HUES64 (cell line): ENCODE measurements at regions not wholly inside any gene's neighbourhood (a gene's known extent, or its start where the extent isn't known, plus 50 kb on each side); places are given as distances from the start of the nearest gene placed in this dataset.
"Not testable (repeated sequence)": the region's sequence is repeated elsewhere in the genome, so short reads cannot be mapped to it uniquely, and the experiment has no call there.

ENCODE experiments used
- H3K27ac ChIP-seq: 2 replicates; pipeline ENCODE4 v1.7.0; 2013; ENCODE audit warnings: low read depth, low read length, inconsistent platforms
- H3K27me3 ChIP-seq: 2 replicates; pipeline ENCODE4 v1.6.1; 2013; ENCODE audit warnings: mild to moderate bottlenecking, low read length; ENCODE audit not compliant: insufficient read depth
- H3K36me3 ChIP-seq: 2 replicates; pipeline ENCODE4 v1.6.1; 2013; ENCODE audit warnings: mild to moderate bottlenecking, low read length; ENCODE audit not compliant: insufficient read depth
- H3K4me1 ChIP-seq: 2 replicates; pipeline ENCODE4 v1.6.1; 2013; ENCODE audit warnings: mild to moderate bottlenecking, low read length, moderate library complexity; ENCODE audit not compliant: insufficient read depth
- H3K4me3 ChIP-seq: 2 replicates; pipeline ENCODE4 v1.5.1; 2013; ENCODE audit warnings: mild to moderate bottlenecking, low read length, moderate library complexity
- H3K9ac ChIP-seq: 2 replicates; pipeline ENCODE4 v1.6.1; 2013; ENCODE audit warnings: mild to moderate bottlenecking, low read depth, low read length
- H3K9me3 ChIP-seq: 2 replicates; pipeline ENCODE4 v1.6.1; 2013; ENCODE audit warnings: low read depth, low read length; ENCODE audit not compliant: insufficient read depth
- WGBS: fragments of 150-250, 120-280 bp; methylation state at CpG from one replicate; pipeline ENCODE4 v1.1.7; 2013; ENCODE audit warnings: missing lambda C conversion rate; 5-methylcytosine and 5-hydroxymethylcytosine counted together

DNA sequence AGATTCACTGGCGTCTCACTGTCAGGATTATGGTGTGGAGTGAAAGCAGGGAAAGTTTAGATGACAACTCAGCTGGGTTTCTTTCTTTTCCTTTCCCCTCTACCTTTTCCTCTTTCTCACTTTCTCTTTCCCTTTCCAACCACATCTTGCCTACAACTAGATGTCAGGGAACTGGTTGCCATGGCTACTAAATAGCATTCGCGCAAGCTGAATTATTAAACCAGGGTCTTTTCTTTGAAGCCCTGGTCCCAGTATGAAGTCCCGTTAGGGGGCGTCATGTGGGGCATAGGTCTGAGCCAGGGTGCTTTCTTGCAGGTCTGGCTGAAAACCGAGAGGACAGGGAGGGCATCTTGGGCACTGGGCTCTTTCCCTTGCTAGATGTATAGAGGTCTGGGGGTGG lies 168.4 kb upstream of the CACNA1E start:
- Histone ChIP-seq H3K27me3 (peaks cover 62% of the 10 kb centered on the region), H3K9me3 (no peaks in the 10 kb centered on the region), H3K9ac (no peak overlapping the region), H3K4me3 (no peak overlapping the region), H3K27ac (no peak overlapping the region), H3K36me3 (no peaks in the 10 kb centered on the region), H3K4me1 (peaks cover 8% of the 10 kb centered on the region; the same call in 1 of the 2 replicates)
- WGBS, result 59% methylated on average over 6 of the region's 6 CpGs

DNA sequence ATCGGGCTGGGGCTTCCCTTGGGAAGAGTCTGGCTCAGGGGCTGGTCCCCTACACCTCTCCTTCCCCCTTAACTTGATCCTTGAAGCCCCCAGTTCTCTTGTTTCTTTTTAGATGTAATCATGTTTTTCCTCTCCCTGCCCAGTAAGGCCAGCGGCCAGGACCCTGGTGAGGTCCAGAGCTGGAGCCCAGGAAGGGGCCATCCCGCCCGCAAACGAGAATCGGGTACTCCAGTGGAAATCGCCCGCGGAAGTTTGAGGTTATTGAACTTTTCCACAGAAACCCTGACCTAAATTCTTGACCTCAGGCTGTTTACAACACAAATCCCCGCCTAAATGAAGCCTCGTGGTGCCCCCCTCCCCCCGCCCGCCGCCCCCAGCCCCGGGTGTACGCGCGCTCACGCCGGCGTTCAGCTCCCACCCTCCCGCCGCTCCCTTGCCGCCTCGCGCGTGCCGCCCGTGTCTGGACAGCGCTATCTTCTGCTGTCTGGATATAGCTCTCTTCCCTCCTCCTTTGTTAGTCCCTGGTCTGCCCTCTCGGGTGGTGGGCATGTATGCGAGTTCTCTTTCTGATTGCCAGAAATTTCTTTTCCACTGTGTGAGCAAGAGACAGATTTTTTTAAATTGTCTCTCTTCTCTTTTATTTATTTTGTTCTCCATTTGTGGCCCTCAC lies 165.9 kb upstream of the CACNA1E start:
- 9% methylated on average over 27 of the region's 32 CpGs for WGBS
- Histone ChIP-seq H3K27ac (no peak overlapping the region), H3K9ac (no peak overlapping the region), H3K4me1 (peaks cover 8% of the 10 kb centered on the region; the same call in 1 of the 2 replicates), H3K9me3 (no peaks in the 10 kb centered on the region), H3K36me3 (no peaks in the 10 kb centered on the region), H3K27me3 (peaks cover 84% of the 10 kb centered on the region), H3K4me3 (peak overlapping the region; percentile 58)

DNA sequence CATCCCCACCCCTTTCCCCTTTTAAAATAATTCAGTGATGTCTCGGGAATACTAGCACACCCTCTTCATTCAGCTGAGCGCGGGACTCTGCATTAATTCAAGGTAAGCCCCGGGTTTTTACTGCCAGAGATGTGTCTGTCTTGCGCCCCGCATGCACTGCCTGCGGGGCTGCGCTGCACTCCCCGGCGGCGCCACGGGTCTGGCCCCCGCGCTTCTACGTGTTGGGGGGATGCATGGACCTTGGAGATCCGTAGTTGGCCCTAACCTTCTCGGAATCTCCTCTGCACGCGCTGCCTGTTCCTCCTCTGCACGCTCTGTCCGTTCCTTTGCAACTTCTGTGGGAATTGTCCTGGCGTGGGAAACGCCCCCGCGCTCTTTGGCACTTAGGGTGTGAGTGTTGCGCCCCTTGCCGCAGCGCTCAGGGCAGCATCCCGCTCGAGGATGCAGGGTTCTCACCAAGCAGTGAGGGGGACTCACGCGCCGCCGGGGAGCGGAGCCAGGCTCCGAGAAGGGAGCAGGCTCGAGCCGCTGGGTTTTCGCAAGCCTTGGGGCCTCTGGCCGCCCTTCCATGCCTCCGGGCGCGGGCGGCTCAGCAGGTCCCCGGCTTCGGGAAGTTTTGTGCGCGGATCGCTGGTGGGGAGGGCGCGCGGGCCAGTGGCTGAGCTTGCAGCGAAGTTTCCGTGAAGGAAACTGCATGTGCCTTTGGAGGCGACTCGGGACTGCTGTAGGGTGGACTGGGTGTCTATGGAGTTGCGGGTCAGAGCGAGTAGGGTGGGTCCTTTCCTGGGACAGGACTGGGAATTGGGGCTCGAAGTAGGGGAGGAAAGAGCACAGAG lies 165.1 kb upstream of the CACNA1E start:
- H3K27ac ChIP-seq, result no peak overlapping the region
- H3K4me3 ChIP-seq, result peak overlapping the region; percentile 58
- no peaks in the 10 kb centered on the region for H3K36me3 ChIP-seq
- peaks cover 85% of the 10 kb centered on the region for H3K27me3 ChIP-seq
- no peaks in the 10 kb centered on the region for H3K9me3 ChIP-seq
- peaks cover 8% of the 10 kb centered on the region; the same call in 1 of the 2 replicates for H3K4me1 ChIP-seq
- 2% methylated on average over 59 of the region's 59 CpGs for WGBS
- H3K9ac ChIP-seq, result peak overlapping the region; percentile 1; the same call in 1 of the 2 replicates

DNA sequence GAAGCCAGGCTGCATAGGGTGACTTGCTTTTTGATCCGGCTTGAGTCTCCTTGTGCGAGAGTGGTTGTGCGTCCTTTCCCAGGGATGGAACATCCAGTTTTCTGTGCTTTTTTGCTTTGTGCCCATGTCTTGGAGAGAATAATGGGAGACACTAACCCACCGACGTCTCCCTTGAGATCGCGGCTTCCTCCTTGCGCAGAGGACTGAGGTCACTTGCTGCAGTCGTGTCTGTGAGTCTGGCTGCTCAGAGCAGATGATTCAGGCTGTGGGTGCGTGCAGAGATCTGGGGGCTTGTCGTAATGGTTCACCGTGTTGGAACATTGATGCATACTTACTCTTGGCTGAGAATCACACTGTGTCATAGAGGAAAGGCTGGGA lies 164.5 kb upstream of the CACNA1E start:
- no peaks in the 10 kb centered on the region for H3K36me3 ChIP-seq
- peaks cover 8% of the 10 kb centered on the region; the same call in 1 of the 2 replicates for H3K4me1 ChIP-seq
- H3K27ac ChIP-seq, result no peak overlapping the region
- peaks cover 84% of the 10 kb centered on the region for H3K27me3 ChIP-seq
- H3K9me3 ChIP-seq, result no peaks in the 10 kb centered on the region
- 22% methylated on average over 12 of the region's 12 CpGs for WGBS
- H3K4me3 ChIP-seq, result peak overlapping the region; percentile 58
- no peak overlapping the region for H3K9ac ChIP-seq

DNA sequence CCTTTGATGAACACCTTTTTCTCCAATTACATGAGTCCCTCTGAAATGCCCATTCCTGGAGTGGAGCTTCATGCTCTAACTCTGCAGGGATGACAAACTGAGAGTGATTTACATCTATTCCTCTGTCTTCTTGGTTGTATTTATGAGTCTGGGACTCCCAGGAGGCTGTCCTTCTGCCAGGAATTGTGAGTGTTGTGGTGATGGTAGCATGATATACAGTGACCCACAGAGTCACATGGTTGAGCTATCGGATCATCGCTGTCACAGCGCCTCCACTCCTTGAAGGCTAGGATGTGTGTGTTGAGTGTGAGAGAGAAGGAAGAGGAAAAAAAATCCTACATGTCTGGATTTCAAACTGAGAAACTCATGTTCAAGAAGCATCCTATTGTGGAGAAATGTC lies 163.4 kb upstream of the CACNA1E start:
- Histone ChIP-seq H3K9me3 (no peaks in the 10 kb centered on the region), H3K36me3 (no peaks in the 10 kb centered on the region), H3K4me1 (peaks cover 5% of the 10 kb centered on the region; the same call in 1 of the 2 replicates), H3K9ac (no peak overlapping the region), H3K27ac (no peak overlapping the region), H3K4me3 (no peak overlapping the region), H3K27me3 (peaks cover 76% of the 10 kb centered on the region)
- WGBS, result 88% methylated on average over 3 of the region's 3 CpGs

DNA sequence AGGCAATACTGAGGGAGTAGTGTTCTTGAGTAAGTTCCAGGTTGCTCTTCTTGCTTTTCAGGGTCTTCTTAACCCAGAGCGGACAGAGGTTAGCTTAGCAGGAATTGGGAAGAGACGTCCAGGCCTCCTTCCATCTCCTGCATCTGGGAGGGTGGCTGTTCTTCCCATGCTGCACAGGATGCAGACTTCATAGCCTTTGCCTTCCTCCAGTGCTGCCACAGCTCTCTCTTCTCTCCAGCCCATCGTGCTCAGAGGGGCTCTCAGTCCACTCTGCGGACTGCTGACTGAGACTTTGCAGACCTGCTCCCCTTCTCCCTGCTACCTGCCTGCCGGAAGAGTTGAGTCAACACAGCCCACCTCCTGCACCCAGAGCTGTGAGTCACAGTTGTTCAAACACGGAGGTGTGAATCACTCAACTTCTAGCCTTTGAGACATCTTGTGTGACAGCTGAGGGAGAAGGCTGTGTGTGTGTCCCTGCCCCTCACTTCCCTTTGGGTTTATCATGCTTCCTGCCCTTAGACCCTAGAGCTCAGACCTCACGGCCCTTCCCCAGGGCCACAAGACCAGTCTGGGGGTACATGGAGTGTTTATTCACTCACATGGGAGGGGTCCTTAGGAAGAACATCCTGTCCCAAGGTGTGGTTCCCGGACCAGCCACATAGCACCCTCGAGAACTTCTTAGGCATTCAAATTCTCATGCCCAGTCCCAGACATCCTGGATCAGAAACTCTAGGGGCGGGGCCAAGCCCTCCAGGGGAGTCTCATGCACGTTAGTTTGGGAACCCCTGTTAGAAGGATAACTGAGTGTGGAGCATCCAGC lies 158.3 kb upstream of the CACNA1E start:
- Histone ChIP-seq H3K4me1 (no peaks in the 10 kb centered on the region), H3K9ac (no peak overlapping the region), H3K27me3 (peaks cover 26% of the 10 kb centered on the region), H3K36me3 (no peaks in the 10 kb centered on the region), H3K4me3 (no peak overlapping the region), H3K9me3 (no peaks in the 10 kb centered on the region), H3K27ac (no peak overlapping the region)
- WGBS, result 70% methylated on average over 11 of the region's 11 CpGs

DNA sequence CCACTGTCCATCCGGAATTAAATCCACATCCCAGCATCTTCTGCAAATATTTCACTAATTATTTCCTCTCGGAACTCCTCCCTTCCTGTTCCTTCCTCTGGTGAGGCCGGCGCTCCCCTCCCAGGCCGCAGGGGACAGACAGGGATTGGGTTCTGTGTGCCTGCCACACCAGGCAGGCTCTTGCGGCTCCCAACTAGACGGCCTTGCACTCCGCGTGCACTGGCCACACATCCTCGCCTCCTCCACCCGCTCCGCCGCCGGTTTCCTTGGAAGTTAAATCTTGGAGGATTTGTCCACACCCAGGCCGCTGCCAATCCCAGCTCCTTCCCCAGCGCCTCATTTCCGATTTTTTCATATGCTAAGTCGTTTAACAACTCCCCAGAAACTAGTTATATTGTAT lies 157.6 kb upstream of the CACNA1E start:
- H3K27ac ChIP-seq, H3K4me1 ChIP-seq, H3K9ac ChIP-seq, H3K36me3 ChIP-seq, H3K9me3 ChIP-seq, H3K4me3 ChIP-seq: not testable (repeated sequence)
- WGBS, result 95% methylated on average over 16 of the region's 18 CpGs
- H3K27me3 ChIP-seq, result peaks cover 19% of the 10 kb centered on the region

DNA sequence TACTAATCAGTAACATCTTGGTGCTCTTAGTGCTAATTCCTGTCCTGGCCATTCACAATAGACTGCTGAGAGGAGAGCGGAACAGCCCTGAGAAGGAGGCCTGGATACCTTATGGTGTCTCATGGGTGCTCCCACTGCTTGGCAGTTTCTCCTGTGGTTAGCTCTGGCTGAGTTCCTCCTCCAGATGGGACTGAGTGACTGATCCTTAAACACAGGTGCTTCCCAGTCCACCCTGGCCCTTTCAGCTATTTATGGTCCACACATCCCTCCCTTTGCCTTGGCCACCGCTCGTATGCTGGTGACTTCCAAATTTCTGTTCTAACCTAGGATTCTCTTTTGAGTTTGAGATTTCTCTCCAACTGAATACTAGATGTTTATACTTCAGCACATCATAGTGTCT lies 157.0 kb upstream of the CACNA1E start:
- H3K27me3 ChIP-seq, result peaks cover 13% of the 10 kb centered on the region
- WGBS, result 98% methylated on average over 3 of the region's 3 CpGs
- no peaks in the 10 kb centered on the region for H3K9me3 ChIP-seq
- H3K36me3 ChIP-seq, result no peaks in the 10 kb centered on the region
- no peak overlapping the region for H3K4me3 ChIP-seq
- no peaks in the 10 kb centered on the region for H3K4me1 ChIP-seq
- H3K9ac ChIP-seq, result no peak overlapping the region
- H3K27ac ChIP-seq, result no peak overlapping the region

DNA sequence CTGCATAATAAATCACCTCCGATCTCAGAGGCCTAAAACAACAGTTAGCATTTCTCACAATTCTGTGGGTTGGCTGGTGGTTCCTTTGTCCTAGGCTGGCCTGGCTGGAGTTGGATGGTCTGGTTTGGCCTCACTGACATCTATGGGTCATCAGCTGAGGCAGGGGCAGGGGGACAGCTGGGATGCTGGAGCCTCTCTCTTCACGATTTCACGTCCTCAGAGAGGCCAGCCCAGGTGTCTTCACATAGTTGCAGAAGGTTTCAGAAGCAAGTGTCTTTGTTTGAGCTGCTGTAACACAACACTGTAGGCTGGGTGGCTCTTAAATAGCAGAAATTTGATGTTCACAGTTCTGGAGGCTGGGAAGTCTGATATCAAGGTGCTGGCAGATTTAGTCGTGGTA lies 155.5 kb upstream of the CACNA1E start:
- WGBS, result 97% methylated on average over 4 of the region's 4 CpGs
- H3K27ac ChIP-seq, result no peak overlapping the region
- H3K9me3 ChIP-seq, result no peaks in the 10 kb centered on the region
- no peak overlapping the region for H3K4me3 ChIP-seq
- no peaks in the 10 kb centered on the region for H3K4me1 ChIP-seq
- H3K36me3 ChIP-seq, result no peaks in the 10 kb centered on the region
- no peak overlapping the region for H3K9ac ChIP-seq
- H3K27me3 ChIP-seq, result peaks cover 4% of the 10 kb centered on the region; the same call in 1 of the 2 replicates

DNA sequence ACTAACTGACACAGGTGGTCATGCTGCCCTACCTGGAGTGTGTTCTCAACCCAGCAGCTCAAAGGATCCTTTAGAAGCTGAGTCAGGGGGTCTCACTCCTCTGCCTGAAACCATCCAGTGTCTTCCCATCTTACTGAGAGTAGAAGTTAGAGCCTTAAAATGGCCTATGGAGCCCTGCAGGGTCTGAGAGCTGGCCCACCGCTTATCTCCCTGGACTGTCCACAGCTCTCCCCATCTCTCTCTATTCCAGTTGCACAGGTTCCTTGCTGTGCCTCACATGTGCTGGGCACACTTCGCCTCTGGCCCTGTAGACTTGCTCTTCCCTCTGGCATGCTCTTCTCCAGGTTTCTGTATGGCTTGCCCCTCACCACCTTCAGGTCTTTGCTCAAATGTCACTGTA lies 148.6 kb upstream of the CACNA1E start:
- Histone ChIP-seq H3K4me1 (no peaks in the 10 kb centered on the region), H3K36me3 (no peaks in the 10 kb centered on the region), H3K27me3 (no peaks in the 10 kb centered on the region), H3K4me3 (no peak overlapping the region), H3K9me3 (no peaks in the 10 kb centered on the region), H3K9ac (no peak overlapping the region), H3K27ac (no peak overlapping the region)
- WGBS, result 95% methylated on average over 2 of the region's 2 CpGs

DNA sequence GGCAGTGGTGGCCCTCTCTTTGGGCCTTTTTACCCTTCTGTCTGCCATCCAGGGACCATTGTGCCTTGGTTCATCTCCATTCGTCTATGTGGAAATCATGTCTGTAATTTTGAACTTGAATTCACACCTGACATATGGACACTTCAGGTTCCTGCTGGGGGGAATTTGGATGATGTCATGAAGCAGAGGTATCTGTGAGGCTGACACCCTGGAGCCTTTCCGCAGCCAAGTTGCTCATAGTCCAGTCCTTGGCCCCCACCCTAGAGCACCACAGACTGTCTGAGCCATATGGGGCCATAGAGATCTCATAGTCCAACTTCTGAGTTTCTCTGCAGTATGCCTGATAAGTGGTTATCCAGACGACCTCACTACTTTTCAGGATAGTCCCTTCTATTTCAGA lies 147.7 kb upstream of the CACNA1E start:
- H3K9ac ChIP-seq, result no peak overlapping the region
- no peaks in the 10 kb centered on the region for H3K9me3 ChIP-seq
- WGBS, result 86% methylated on average over 3 of the region's 3 CpGs
- no peak overlapping the region for H3K27ac ChIP-seq
- H3K4me1 ChIP-seq, result no peaks in the 10 kb centered on the region
- no peaks in the 10 kb centered on the region for H3K36me3 ChIP-seq
- no peaks in the 10 kb centered on the region for H3K27me3 ChIP-seq
- no peak overlapping the region for H3K4me3 ChIP-seq
